HL-60 (cell line): ENCODE measurements at regions not wholly inside any gene's neighbourhood (a gene's known extent, or its start where the extent isn't known, plus 50 kb on each side); places are given as distances from the start of the nearest gene placed in this dataset.

ENCODE experiments used
- DNase-seq, 2 experiments: peaks; one replicate each; pipeline ENCODE4 v3.0.0-alpha.2; 2010 to 2020; ENCODE audit warnings: low read depth in 1 of 2, low spot score in 1 of 2
- H3K27ac ChIP-seq: fragments of 250-450 bp; sonication (Bioruptor Pico); replicated peaks from 2 replicates; pipeline ENCODE4 v1.5.1; 2020; ENCODE audit warnings: mild to moderate bottlenecking, moderate library complexity
- H3K27me3 ChIP-seq: fragments of 250-450 bp; sonication (Bioruptor Pico); 2 replicates; pipeline ENCODE4 v1.5.1; 2021; ENCODE audit warnings: mild to moderate bottlenecking, moderate library complexity; ENCODE audit not compliant: insufficient read depth, poor library complexity, severe bottlenecking
- H3K4me3 ChIP-seq: replicated peaks from 2 replicates; pipeline ENCODE4 v1.5.1; 2011; ENCODE audit warnings: mild to moderate bottlenecking, control low read depth, low read length; ENCODE audit not compliant: insufficient read depth
- GABPA ChIP-seq: IDR thresholded peaks from 2 replicates; pipeline ENCODE4 v1.6.1; 2012; ENCODE audit warnings: low read depth
- POLR2AphosphoS5 ChIP-seq: IDR thresholded peaks from 2 replicates; pipeline ENCODE4 v1.6.1; 2012; ENCODE audit warnings: low read depth
- SPI1 ChIP-seq: IDR thresholded peaks from 2 replicates; pipeline ENCODE4 v1.6.1; 2012; ENCODE audit warnings: low read depth, mild to moderate bottlenecking, borderline replicate concordance
- TF ChIP-seq, protein P1 (sequence below): IDR thresholded peaks from one replicate; pipeline ENCODE4 v1.5.1; 2011; ENCODE audit warnings: low read length, control low read depth, inconsistent platforms; ENCODE audit not compliant: insufficient read depth
- TF ChIP-seq, protein P2 (sequence below): IDR thresholded peaks from 2 replicates; pipeline ENCODE4 v1.6.1; 2012; ENCODE audit warnings: low read depth; ENCODE audit not compliant: insufficient replicate concordance

- DNase-seq: no peak
- Histone ChIP-seq H3K4me3 (no peak overlapping the region), H3K27ac (no peak overlapping the region), H3K27me3 (no peaks in the 10 kb centered on the region)
- TF ChIP-seq, protein P1, sequence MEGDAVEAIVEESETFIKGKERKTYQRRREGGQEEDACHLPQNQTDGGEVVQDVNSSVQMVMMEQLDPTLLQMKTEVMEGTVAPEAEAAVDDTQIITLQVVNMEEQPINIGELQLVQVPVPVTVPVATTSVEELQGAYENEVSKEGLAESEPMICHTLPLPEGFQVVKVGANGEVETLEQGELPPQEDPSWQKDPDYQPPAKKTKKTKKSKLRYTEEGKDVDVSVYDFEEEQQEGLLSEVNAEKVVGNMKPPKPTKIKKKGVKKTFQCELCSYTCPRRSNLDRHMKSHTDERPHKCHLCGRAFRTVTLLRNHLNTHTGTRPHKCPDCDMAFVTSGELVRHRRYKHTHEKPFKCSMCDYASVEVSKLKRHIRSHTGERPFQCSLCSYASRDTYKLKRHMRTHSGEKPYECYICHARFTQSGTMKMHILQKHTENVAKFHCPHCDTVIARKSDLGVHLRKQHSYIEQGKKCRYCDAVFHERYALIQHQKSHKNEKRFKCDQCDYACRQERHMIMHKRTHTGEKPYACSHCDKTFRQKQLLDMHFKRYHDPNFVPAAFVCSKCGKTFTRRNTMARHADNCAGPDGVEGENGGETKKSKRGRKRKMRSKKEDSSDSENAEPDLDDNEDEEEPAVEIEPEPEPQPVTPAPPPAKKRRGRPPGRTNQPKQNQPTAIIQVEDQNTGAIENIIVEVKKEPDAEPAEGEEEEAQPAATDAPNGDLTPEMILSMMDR: no peak
- TF ChIP-seq GABPA (no peak), POLR2AphosphoS5 (no peak), SPI1 (no peak)
- TF ChIP-seq, protein P2, sequence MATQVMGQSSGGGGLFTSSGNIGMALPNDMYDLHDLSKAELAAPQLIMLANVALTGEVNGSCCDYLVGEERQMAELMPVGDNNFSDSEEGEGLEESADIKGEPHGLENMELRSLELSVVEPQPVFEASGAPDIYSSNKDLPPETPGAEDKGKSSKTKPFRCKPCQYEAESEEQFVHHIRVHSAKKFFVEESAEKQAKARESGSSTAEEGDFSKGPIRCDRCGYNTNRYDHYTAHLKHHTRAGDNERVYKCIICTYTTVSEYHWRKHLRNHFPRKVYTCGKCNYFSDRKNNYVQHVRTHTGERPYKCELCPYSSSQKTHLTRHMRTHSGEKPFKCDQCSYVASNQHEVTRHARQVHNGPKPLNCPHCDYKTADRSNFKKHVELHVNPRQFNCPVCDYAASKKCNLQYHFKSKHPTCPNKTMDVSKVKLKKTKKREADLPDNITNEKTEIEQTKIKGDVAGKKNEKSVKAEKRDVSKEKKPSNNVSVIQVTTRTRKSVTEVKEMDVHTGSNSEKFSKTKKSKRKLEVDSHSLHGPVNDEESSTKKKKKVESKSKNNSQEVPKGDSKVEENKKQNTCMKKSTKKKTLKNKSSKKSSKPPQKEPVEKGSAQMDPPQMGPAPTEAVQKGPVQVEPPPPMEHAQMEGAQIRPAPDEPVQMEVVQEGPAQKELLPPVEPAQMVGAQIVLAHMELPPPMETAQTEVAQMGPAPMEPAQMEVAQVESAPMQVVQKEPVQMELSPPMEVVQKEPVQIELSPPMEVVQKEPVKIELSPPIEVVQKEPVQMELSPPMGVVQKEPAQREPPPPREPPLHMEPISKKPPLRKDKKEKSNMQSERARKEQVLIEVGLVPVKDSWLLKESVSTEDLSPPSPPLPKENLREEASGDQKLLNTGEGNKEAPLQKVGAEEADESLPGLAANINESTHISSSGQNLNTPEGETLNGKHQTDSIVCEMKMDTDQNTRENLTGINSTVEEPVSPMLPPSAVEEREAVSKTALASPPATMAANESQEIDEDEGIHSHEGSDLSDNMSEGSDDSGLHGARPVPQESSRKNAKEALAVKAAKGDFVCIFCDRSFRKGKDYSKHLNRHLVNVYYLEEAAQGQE: no peak
These were observed 858.1 kb upstream of the ADAMTS5 start for GRCh38 chr21:27825035-27825434.

- Histone ChIP-seq H3K4me3 (no peak overlapping the region), H3K27me3 (no peaks in the 10 kb centered on the region), H3K27ac (no peak overlapping the region)
- DNase-seq: no peak
- TF ChIP-seq GABPA (no peak), SPI1 (no peak), POLR2AphosphoS5 (no peak)
- TF ChIP-seq, protein P2: no peak
- TF ChIP-seq, protein P1: no peak
These were observed 856.8 kb upstream of the ADAMTS5 start for GRCh38 chr21:27823652-27824201.

DNA sequence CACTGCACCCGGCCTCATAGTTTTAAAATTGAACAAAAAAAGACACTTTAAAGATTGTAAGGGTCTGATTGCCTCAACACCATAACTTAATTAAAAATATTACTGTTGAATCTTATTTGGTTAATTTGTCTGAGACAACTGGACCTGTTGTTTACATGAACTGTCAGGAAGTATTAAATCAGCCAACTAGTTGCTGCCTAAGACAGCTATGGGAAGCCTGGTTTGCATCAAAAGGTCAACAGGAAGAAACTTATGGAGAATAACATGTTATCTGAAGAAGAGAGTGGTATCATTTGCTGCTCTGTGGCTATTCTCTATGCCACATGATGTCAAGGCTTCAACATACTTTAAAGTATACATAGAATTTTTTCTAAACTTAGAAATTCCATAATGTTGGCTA lies 853.5 kb upstream of the ADAMTS5 start:
- H3K27me3 ChIP-seq: no peaks in the 10 kb centered on the region
- no peak overlapping the region for H3K27ac ChIP-seq
- H3K4me3 ChIP-seq: no peak overlapping the region
- TF ChIP-seq POLR2AphosphoS5 (no peak), SPI1 (no peak), GABPA (no peak)
- TF ChIP-seq, protein P1: no peak
- TF ChIP-seq, protein P2: no peak
- DNase-seq: no peak
